Mesothelial cell of epicardium (in vitro differentiated cells): ENCODE measurements at regions not wholly inside any gene's neighbourhood (a gene's known extent, or its start where the extent isn't known, plus 50 kb on each side); places are given as distances from the start of the nearest gene placed in this dataset.

Experiments
- DNase-seq, 2 experiments: peaks; one replicate each; pipeline ENCODE4 v3.0.0; 2021; ENCODE audit warnings: low spot score in 2 of 2; ENCODE audit not compliant: unreplicated experiment in 2 of 2
- H3K27ac Mint-ChIP-seq: 2 replicates; pipeline ENCODE4 v1.8.0; 2021; ENCODE audit warnings: mixed read lengths
- H3K27me3 Mint-ChIP-seq: 2 replicates; pipeline ENCODE4 v1.8.0; 2021; ENCODE audit warnings: low read depth, mixed read lengths
- H3K36me3 Mint-ChIP-seq: 2 replicates; pipeline ENCODE4 v1.8.0; 2021; ENCODE audit warnings: mixed read lengths
- H3K4me1 Mint-ChIP-seq: 2 replicates; pipeline ENCODE4 v1.8.0; 2021; ENCODE audit warnings: mixed read lengths
- H3K4me3 Mint-ChIP-seq: 2 replicates; pipeline ENCODE4 v1.8.0; 2021; ENCODE audit warnings: mild to moderate bottlenecking, moderate library complexity, mixed read lengths
- H3K9me3 Mint-ChIP-seq: 2 replicates; pipeline ENCODE4 v1.8.0; 2021; ENCODE audit warnings: mixed read lengths
- CTCF ChIP-seq: fragments of 200-600 bp; sonication (generic); IDR thresholded peaks from one replicate; pipeline ENCODE4 v1.5.0; 2021; ENCODE audit warnings: antibody characterized with exemption; ENCODE audit not compliant: unreplicated experiment

GRCh38 chr22:35197071-35197470, 60.2 kb upstream of the HMGXB4 start:
- Mint-ChIP-seq H3K36me3 (no peaks in the 10 kb centered on the region), H3K4me3 (no peak overlapping the region), H3K27me3 (peaks cover 40% of the 10 kb centered on the region), H3K4me1 (no peaks in the 10 kb centered on the region), H3K9me3 (peaks cover 5% of the 10 kb centered on the region), H3K27ac (no peak overlapping the region)
- no peak for DNase-seq
- TF ChIP-seq CTCF: no peak

GRCh38 chr22:35197886-35198285, 59.4 kb upstream of the HMGXB4 start:
- H3K4me1 Mint-ChIP-seq: no peaks in the 10 kb centered on the region

GRCh38 chr22:35198738-35199137, 58.6 kb upstream of the HMGXB4 start:
- H3K4me3 Mint-ChIP-seq: no peak overlapping the region
- peaks cover 29% of the 10 kb centered on the region for H3K27me3 Mint-ChIP-seq
- H3K9me3 Mint-ChIP-seq: peaks cover 5% of the 10 kb centered on the region
- H3K27ac Mint-ChIP-seq: no peak overlapping the region
- no peak for TF ChIP-seq CTCF
- no peaks in the 10 kb centered on the region for H3K36me3 Mint-ChIP-seq
- H3K4me1 Mint-ChIP-seq: no peaks in the 10 kb centered on the region
- DNase-seq: no peak

More at GRCh38 chr22:35197886-35198285, 59.4 kb upstream of the HMGXB4 start:
- no peak overlapping the region for H3K4me3 Mint-ChIP-seq
- H3K27me3 Mint-ChIP-seq: peaks cover 33% of the 10 kb centered on the region
- peaks cover 5% of the 10 kb centered on the region for H3K9me3 Mint-ChIP-seq
- H3K36me3 Mint-ChIP-seq: no peaks in the 10 kb centered on the region
- no peak overlapping the region for H3K27ac Mint-ChIP-seq
- TF ChIP-seq CTCF: no peak
- DNase-seq: no peak

- Mint-ChIP-seq H3K27me3 (peaks cover 29% of the 10 kb centered on the region), H3K36me3 (no peaks in the 10 kb centered on the region), H3K27ac (no peak overlapping the region), H3K4me3 (no peak overlapping the region), H3K4me1 (peaks cover 11% of the 10 kb centered on the region), H3K9me3 (peaks cover 5% of the 10 kb centered on the region)
- no peak for DNase-seq
- TF ChIP-seq CTCF: no peak
Measured at GRCh38 chr22:35202376-35202775, 54.9 kb upstream of the HMGXB4 start.

- Mint-ChIP-seq H3K9me3 (peaks cover 5% of the 10 kb centered on the region), H3K27me3 (peaks cover 24% of the 10 kb centered on the region), H3K4me3 (no peak overlapping the region), H3K36me3 (no peaks in the 10 kb centered on the region), H3K4me1 (peaks cover 11% of the 10 kb centered on the region), H3K27ac (no peak overlapping the region)
- TF ChIP-seq CTCF: no peak
- no peak for DNase-seq
Measured at GRCh38 chr22:35203583-35203982, 53.7 kb upstream of the HMGXB4 start.
